Activated CD8-positive, alpha-beta memory T cell treated with anti-CD3 and anti-CD28 coated beads for 36 hours (primary cell): ENCODE measurements at regions not wholly inside any gene's neighbourhood (a gene's known extent, or its start where the extent isn't known, plus 50 kb on each side); places are given as distances from the start of the nearest gene placed in this dataset.
"Not testable (repeated sequence)": the region's sequence is repeated elsewhere in the genome, so short reads cannot be mapped to it uniquely, and the experiment has no call there.

Source experiments
- CTCF ChIA-PET: fragments of 350-600 bp; sonication (Branson Sonifier 250); formaldehyde crosslinking; loops from one replicate; lab custom pipeline; 2021; ENCODE audit warnings: antibody characterized with exemption; lab: Charles Lee
- POLR2A ChIA-PET: fragments of 350-600 bp; sonication (Branson Sonifier 250); formaldehyde crosslinking; loops from one replicate; lab custom pipeline; 2021; ENCODE audit warnings: antibody characterized with exemption; lab: Charles Lee

- POLR2A ChIA-PET: no interaction called here
Measured at GRCh38 chr6:94272327-94272726, 853.0 kb upstream of the EPHA7 start.

GRCh38 chr6:94270091-94270948, 851.0 kb upstream of the EPHA7 start:
- CTCF ChIA-PET: no interaction called here
- POLR2A ChIA-PET: no interaction called here

More at GRCh38 chr6:94272327-94272726, 853.0 kb upstream of the EPHA7 start:
- CTCF ChIA-PET: no interaction called here

GRCh38 chr6:94269256-94269655, 849.9 kb upstream of the EPHA7 start:
- ChIA-PET CTCF (no interaction called here), POLR2A (no interaction called here)

- POLR2A ChIA-PET: no interaction called here
- CTCF ChIA-PET: no interaction called here
Measured at GRCh38 chr6:94260765-94261164, 841.4 kb upstream of the EPHA7 start.

GRCh38 chr6:94254689-94255088, 835.3 kb upstream of the EPHA7 start:
- ChIA-PET CTCF (interaction anchor here (0.6 kb wide), 1 partner anchor 301 kb away, joined by 3 read pairs; no protein-coding TSS in a partner anchor), POLR2A (no interaction called here)

- ChIA-PET POLR2A (no interaction called here), CTCF (no interaction called here)
Measured at GRCh38 chr6:94251878-94252277, 832.5 kb upstream of the EPHA7 start.

- POLR2A ChIA-PET: no interaction called here
- CTCF ChIA-PET: no interaction called here
Measured at GRCh38 chr6:94245395-94245794, 826.0 kb upstream of the EPHA7 start.

- ChIA-PET CTCF (no interaction called here), POLR2A (no interaction called here)
Measured at GRCh38 chr6:94238868-94239267, 819.5 kb upstream of the EPHA7 start.

GRCh38 chr6:94227741-94228140, 808.4 kb upstream of the EPHA7 start:
- CTCF ChIA-PET: no interaction called here
- POLR2A ChIA-PET: no interaction called here

- ChIA-PET CTCF (no interaction called here), POLR2A (no interaction called here)
Measured at GRCh38 chr6:94217836-94218235, 798.5 kb upstream of the EPHA7 start.

- ChIA-PET POLR2A (no interaction called here), CTCF (no interaction called here)
Measured at GRCh38 chr6:94215552-94215951, 796.2 kb upstream of the EPHA7 start.

GRCh38 chr6:94213226-94213625, 793.9 kb upstream of the EPHA7 start:
- POLR2A ChIA-PET: no interaction called here
- CTCF ChIA-PET: no interaction called here

GRCh38 chr6:94196891-94197290, 777.5 kb upstream of the EPHA7 start:
- ChIA-PET POLR2A (no interaction called here), CTCF (no interaction called here)

GRCh38 chr6:94190030-94190429, 770.7 kb upstream of the EPHA7 start:
- POLR2A ChIA-PET: no interaction called here
- CTCF ChIA-PET: no interaction called here

- CTCF ChIA-PET: no interaction called here
- POLR2A ChIA-PET: no interaction called here
Measured at GRCh38 chr6:94184666-94185464, 765.5 kb upstream of the EPHA7 start.

GRCh38 chr6:94177429-94177828, 758.1 kb upstream of the EPHA7 start:
- ChIA-PET CTCF (no interaction called here), POLR2A (no interaction called here)

GRCh38 chr6:94175465-94175864, 756.1 kb upstream of the EPHA7 start:
- ChIA-PET POLR2A (no interaction called here), CTCF (no interaction called here)

- POLR2A ChIA-PET: no interaction called here
- CTCF ChIA-PET: no interaction called here
Measured at GRCh38 chr6:94163877-94164276, 744.5 kb upstream of the EPHA7 start.

- POLR2A ChIA-PET: no interaction called here
- CTCF ChIA-PET: no interaction called here
Measured at GRCh38 chr6:94150886-94151285, 731.5 kb upstream of the EPHA7 start.

GRCh38 chr6:94144807-94145206, 725.4 kb upstream of the EPHA7 start:
- ChIA-PET POLR2A (no interaction called here), CTCF (no interaction called here)

- POLR2A ChIA-PET, CTCF ChIA-PET: not testable (repeated sequence)
Measured at GRCh38 chr6:94137178-94137577, 717.8 kb upstream of the EPHA7 start.
